Neural cell (in vitro differentiated cells): ENCODE measurements at regions not wholly inside any gene's neighbourhood (a gene's known extent, or its start where the extent isn't known, plus 50 kb on each side); places are given as distances from the start of the nearest gene placed in this dataset.

Source experiments
- H2AFZ ChIP-seq: fragments of 200-600, 300-800 bp; sonication (generic), shearing (Covaris generic); 2 replicates; pipeline ENCODE4 v1.6.0; 2014; ENCODE audit warnings: low read depth, mild to moderate bottlenecking, antibody characterized with exemption, low read length, moderate library complexity
- H3F3A ChIP-seq: fragments of 200-600 bp; shearing (Covaris generic); 2 replicates; pipeline ENCODE4 v1.6.1; 2016; ENCODE audit warnings: mild to moderate bottlenecking, moderate library complexity, mixed read lengths, antibody characterized with exemption, low read length; ENCODE audit not compliant: insufficient read depth, poor library complexity, severe bottlenecking
- H3K27ac ChIP-seq: fragments of 200-600, 300-800 bp; sonication (generic), shearing (Covaris generic); 2 replicates; pipeline ENCODE4 v1.5.1; 2014; ENCODE audit warnings: mild to moderate bottlenecking, low read length, moderate library complexity
- H3K27me3 ChIP-seq: fragments of 300-800, 200-600 bp; sonication (generic), shearing (Covaris generic); 2 replicates; pipeline ENCODE4 v1.6.0; 2014; ENCODE audit warnings: mild to moderate bottlenecking, low read depth, low read length, moderate library complexity; ENCODE audit not compliant: insufficient read depth
- H3K36me3 ChIP-seq: fragments of 300-800, 200-600 bp; sonication (generic), shearing (Covaris generic); 2 replicates; pipeline ENCODE4 v1.5.1; 2014; ENCODE audit warnings: mild to moderate bottlenecking, antibody characterized with exemption, low read length, moderate library complexity; ENCODE audit not compliant: insufficient read depth
- H3K4me2 ChIP-seq: fragments of 300-800, 200-600 bp; sonication (generic), shearing (Covaris generic); 2 replicates; pipeline ENCODE4 v1.6.0; 2014; ENCODE audit warnings: mild to moderate bottlenecking, low read length
- H3K4me3 ChIP-seq: fragments of 300-800, 200-600 bp; sonication (generic), shearing (Covaris generic); 2 replicates; pipeline ENCODE4 v1.5.1; 2014; ENCODE audit warnings: mild to moderate bottlenecking, low read length, moderate library complexity
- H3K79me2 ChIP-seq: fragments of 200-600 bp; shearing (Covaris generic); replicated peaks from 2 replicates; pipeline ENCODE4 v1.6.0; 2014; ENCODE audit warnings: mild to moderate bottlenecking, low read length, moderate library complexity; ENCODE audit not compliant: insufficient read depth
- H3K9ac ChIP-seq: fragments of 300-800, 200-600 bp; sonication (generic), shearing (Covaris generic); 2 replicates; pipeline ENCODE4 v1.6.1; 2016; ENCODE audit warnings: mild to moderate bottlenecking, low read length, mixed read lengths
- H3K9me2 ChIP-seq: fragments of 200-600 bp; shearing (Covaris generic); 2 replicates; pipeline ENCODE4 v1.6.1; 2016; ENCODE audit warnings: mild to moderate bottlenecking, low read length, mixed read lengths; ENCODE audit not compliant: insufficient read depth
- H3K9me3 ChIP-seq: fragments of 200-600, 300-800 bp; sonication (generic), shearing (Covaris generic); 2 replicates; pipeline ENCODE4 v1.6.1; 2016; ENCODE audit warnings: mild to moderate bottlenecking, mixed run types, low read length, moderate library complexity, mixed read lengths
- H4K20me1 ChIP-seq: fragments of 200-600 bp; shearing (Covaris generic); 2 replicates; pipeline ENCODE4 v1.6.1; 2016; ENCODE audit warnings: mild to moderate bottlenecking, mixed run types; ENCODE audit not compliant: insufficient read depth
- EP300 ChIP-seq: fragments of 450-650 bp; conservative IDR thresholded peaks from 2 replicates; pipeline ENCODE4 v1.6.1; 2014; ENCODE audit warnings: antibody characterized with exemption, mild to moderate bottlenecking, moderate library complexity; ENCODE audit not compliant: poor library complexity, severe bottlenecking
- EZH2 ChIP-seq: fragments of 200-600, 300-800 bp; shearing (Covaris generic), sonication (generic); IDR thresholded peaks from 2 replicates; pipeline ENCODE4 v1.6.1; 2014; ENCODE audit warnings: antibody characterized with exemption, low read length, borderline replicate concordance, mild to moderate bottlenecking; ENCODE audit not compliant: insufficient read depth, poor library complexity, severe bottlenecking
- MXI1 ChIP-seq: fragments of 450-650 bp; conservative IDR thresholded peaks from 2 replicates; pipeline ENCODE4 v1.6.1; 2014; ENCODE audit warnings: antibody characterized with exemption, mild to moderate bottlenecking; ENCODE audit not compliant: poor library complexity, severe bottlenecking
- POLR2AphosphoS5 ChIP-seq: IDR thresholded peaks from 2 replicates; pipeline ENCODE4 v1.6.1; 2012
- RAD21 ChIP-seq: fragments of 450-650 bp; conservative IDR thresholded peaks from 2 replicates; pipeline ENCODE4 v1.6.1; 2014; ENCODE audit warnings: antibody characterized with exemption, mild to moderate bottlenecking, moderate library complexity
- SMC3 ChIP-seq: fragments of 450-650 bp; conservative IDR thresholded peaks from 2 replicates; pipeline ENCODE4 v1.6.1; 2014; ENCODE audit warnings: antibody characterized with exemption, mild to moderate bottlenecking, moderate library complexity; ENCODE audit not compliant: poor library complexity
- TAF1 ChIP-seq: IDR thresholded peaks from 2 replicates; pipeline ENCODE4 v1.6.1; 2012; ENCODE audit warnings: low read depth
- TF ChIP-seq, protein P1 (sequence below): IDR thresholded peaks from 2 replicates; pipeline ENCODE4 v1.6.1; 2012; ENCODE audit warnings: borderline replicate concordance
- TF ChIP-seq, protein P2 (sequence below): fragments of 450-650 bp; IDR thresholded peaks from 2 replicates; pipeline ENCODE4 v1.5.1; 2014; ENCODE audit warnings: antibody characterized with exemption, mild to moderate bottlenecking, moderate library complexity; ENCODE audit not compliant: poor library complexity, severe bottlenecking

DNA sequence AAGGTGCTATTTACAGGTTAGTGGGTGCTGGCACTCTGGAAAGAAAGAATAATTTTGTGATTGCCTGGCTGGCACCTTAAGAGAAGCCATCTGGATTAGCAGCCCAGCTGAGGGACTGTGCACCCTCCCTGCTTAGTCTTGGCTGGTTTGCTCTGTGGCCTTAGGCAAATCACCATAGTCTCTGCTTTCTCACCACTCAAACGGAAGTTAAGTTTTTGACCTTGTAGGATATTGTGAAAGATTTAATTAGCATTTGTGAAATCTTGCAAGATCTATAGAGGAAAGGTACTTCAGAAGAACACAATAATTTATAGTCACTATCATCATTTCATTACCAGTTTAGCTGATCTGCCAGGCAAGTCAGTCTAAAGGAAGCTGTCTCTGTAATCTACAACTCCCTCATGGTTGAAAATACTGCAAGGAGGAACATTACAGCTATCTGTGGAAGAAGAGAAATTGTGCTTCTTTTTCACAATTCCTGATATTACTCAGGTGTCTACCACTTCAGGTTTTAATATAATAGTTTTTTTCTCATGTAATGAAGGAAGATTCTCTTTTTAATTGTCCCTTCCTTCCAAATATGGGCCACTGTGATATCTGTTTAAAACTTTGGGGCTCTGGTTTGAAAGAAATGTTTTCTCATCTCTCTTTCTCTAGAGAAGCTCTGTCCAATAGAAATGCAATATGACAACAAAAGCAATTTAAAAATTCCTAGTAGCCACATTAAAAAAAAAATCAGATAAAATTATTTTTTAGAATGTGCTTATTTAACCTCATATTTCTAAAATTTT lies 219.6 kb downstream of the PTEN start:
- Histone ChIP-seq H3K27ac (no peak overlapping the region), H2AFZ (no peak overlapping the region), H3K9me2 (no peaks in the 10 kb centered on the region), H3F3A (no peaks in the 10 kb centered on the region), H3K9ac (no peak overlapping the region), H3K4me3 (no peak overlapping the region), H3K9me3 (no peaks in the 10 kb centered on the region), H3K4me2 (no peak overlapping the region), H3K79me2 (no peaks in the 10 kb centered on the region), H3K27me3 (no peaks in the 10 kb centered on the region), H4K20me1 (no peaks in the 10 kb centered on the region), H3K36me3 (no peaks in the 10 kb centered on the region)
- TF ChIP-seq, protein P1, sequence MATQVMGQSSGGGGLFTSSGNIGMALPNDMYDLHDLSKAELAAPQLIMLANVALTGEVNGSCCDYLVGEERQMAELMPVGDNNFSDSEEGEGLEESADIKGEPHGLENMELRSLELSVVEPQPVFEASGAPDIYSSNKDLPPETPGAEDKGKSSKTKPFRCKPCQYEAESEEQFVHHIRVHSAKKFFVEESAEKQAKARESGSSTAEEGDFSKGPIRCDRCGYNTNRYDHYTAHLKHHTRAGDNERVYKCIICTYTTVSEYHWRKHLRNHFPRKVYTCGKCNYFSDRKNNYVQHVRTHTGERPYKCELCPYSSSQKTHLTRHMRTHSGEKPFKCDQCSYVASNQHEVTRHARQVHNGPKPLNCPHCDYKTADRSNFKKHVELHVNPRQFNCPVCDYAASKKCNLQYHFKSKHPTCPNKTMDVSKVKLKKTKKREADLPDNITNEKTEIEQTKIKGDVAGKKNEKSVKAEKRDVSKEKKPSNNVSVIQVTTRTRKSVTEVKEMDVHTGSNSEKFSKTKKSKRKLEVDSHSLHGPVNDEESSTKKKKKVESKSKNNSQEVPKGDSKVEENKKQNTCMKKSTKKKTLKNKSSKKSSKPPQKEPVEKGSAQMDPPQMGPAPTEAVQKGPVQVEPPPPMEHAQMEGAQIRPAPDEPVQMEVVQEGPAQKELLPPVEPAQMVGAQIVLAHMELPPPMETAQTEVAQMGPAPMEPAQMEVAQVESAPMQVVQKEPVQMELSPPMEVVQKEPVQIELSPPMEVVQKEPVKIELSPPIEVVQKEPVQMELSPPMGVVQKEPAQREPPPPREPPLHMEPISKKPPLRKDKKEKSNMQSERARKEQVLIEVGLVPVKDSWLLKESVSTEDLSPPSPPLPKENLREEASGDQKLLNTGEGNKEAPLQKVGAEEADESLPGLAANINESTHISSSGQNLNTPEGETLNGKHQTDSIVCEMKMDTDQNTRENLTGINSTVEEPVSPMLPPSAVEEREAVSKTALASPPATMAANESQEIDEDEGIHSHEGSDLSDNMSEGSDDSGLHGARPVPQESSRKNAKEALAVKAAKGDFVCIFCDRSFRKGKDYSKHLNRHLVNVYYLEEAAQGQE = no peak
- TF ChIP-seq EZH2 (no peak), MXI1 (no peak), POLR2AphosphoS5 (no peak), EP300 (no peak), TAF1 (no peak), RAD21 (no peak), SMC3 (no peak)
- TF ChIP-seq, protein P2, sequence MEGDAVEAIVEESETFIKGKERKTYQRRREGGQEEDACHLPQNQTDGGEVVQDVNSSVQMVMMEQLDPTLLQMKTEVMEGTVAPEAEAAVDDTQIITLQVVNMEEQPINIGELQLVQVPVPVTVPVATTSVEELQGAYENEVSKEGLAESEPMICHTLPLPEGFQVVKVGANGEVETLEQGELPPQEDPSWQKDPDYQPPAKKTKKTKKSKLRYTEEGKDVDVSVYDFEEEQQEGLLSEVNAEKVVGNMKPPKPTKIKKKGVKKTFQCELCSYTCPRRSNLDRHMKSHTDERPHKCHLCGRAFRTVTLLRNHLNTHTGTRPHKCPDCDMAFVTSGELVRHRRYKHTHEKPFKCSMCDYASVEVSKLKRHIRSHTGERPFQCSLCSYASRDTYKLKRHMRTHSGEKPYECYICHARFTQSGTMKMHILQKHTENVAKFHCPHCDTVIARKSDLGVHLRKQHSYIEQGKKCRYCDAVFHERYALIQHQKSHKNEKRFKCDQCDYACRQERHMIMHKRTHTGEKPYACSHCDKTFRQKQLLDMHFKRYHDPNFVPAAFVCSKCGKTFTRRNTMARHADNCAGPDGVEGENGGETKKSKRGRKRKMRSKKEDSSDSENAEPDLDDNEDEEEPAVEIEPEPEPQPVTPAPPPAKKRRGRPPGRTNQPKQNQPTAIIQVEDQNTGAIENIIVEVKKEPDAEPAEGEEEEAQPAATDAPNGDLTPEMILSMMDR = no peak

DNA sequence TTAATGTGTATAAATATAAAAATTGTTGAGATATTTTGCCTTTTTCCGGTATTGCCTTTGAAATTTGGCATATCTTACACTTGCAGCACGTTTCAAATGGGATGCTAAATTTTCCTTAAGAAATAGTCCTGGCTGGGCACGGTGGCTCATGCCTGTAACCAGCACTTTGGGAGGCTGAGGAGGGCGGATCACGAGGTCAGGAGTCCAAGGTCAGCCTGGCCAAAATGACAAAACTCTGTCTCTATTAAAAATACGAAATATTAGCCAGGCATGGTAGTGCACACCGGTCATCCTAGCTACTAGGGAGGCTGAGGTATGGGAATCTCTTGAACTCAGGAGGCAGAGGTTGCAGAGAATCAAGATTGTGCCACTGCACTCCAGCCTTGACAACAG lies 220.2 kb downstream of the PTEN start:
- Histone ChIP-seq H3K79me2 (no peaks in the 10 kb centered on the region), H3K4me3 (no peak overlapping the region), H3K9ac (no peak overlapping the region), H2AFZ (no peak overlapping the region), H3K36me3 (no peaks in the 10 kb centered on the region), H3K9me3 (no peaks in the 10 kb centered on the region), H3K27ac (no peak overlapping the region), H3K27me3 (no peaks in the 10 kb centered on the region), H4K20me1 (no peaks in the 10 kb centered on the region), H3F3A (no peaks in the 10 kb centered on the region), H3K4me2 (no peak overlapping the region), H3K9me2 (no peaks in the 10 kb centered on the region)
- TF ChIP-seq TAF1 = no peak
- TF ChIP-seq EZH2 = no peak
- TF ChIP-seq POLR2AphosphoS5 = no peak
- no peak for TF ChIP-seq EP300
- no peak for TF ChIP-seq SMC3
- no peak for TF ChIP-seq MXI1
- TF ChIP-seq, protein P2 = no peak
- TF ChIP-seq, protein P1 = no peak
- TF ChIP-seq RAD21 = no peak
